ENCODE measurements at regions not wholly inside any gene's neighbourhood (a gene's known extent, or its start where the extent isn't known, plus 50 kb on each side); places are given as distances from the start of the nearest gene placed in this dataset.

DNA sequence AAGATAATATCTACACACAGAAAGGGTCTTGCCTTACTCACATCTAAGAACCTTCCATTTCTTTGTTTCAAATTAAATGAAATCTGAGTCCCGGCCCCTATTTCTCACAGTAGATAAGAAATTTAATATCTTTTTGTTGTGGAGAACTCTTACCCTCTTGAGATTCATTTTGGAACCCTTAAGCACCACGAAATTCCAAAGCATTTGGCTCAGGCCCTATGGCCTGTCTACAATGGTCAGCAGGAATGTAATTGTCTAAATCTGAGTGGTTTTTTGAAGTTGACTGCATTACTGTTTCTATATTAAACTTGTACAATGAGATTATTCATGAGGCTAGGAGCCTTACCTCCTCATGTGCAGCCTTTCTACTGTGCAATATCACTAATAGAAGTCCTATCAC is 723.3 kb downstream of the TSN start:
- H3K27ac ChIP-seq = no peak overlapping the region
- TF ChIP-seq EP300 (IDR thresholded peaks at IDR 0.05) (no peak), POLR2AphosphoS5 (IDR thresholded peaks at IDR 0.05) (no peak), POLR2A (IDR thresholded peaks at IDR 0.05) (no peak)
- TF ChIP-seq, protein P1, sequence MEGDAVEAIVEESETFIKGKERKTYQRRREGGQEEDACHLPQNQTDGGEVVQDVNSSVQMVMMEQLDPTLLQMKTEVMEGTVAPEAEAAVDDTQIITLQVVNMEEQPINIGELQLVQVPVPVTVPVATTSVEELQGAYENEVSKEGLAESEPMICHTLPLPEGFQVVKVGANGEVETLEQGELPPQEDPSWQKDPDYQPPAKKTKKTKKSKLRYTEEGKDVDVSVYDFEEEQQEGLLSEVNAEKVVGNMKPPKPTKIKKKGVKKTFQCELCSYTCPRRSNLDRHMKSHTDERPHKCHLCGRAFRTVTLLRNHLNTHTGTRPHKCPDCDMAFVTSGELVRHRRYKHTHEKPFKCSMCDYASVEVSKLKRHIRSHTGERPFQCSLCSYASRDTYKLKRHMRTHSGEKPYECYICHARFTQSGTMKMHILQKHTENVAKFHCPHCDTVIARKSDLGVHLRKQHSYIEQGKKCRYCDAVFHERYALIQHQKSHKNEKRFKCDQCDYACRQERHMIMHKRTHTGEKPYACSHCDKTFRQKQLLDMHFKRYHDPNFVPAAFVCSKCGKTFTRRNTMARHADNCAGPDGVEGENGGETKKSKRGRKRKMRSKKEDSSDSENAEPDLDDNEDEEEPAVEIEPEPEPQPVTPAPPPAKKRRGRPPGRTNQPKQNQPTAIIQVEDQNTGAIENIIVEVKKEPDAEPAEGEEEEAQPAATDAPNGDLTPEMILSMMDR (IDR thresholded peaks at IDR 0.05) = no peak
- H3K4me3 ChIP-seq = no peak overlapping the region
- H3K36me3 ChIP-seq = no peaks in the 10 kb centered on the region
- DNase-seq (no peak), ATAC-seq (ENCODE audit: low FRiP score in 2 of 2) (no peak)
- H3K9me3 ChIP-seq = no peaks in the 10 kb centered on the region
- H3K27me3 ChIP-seq = no peaks in the 10 kb centered on the region
- H3K4me1 ChIP-seq = no peaks in the 10 kb centered on the region
- WGBS, 2 donors = 45 to 57% methylated on average over 2 of the region's 2 CpGs

DNA sequence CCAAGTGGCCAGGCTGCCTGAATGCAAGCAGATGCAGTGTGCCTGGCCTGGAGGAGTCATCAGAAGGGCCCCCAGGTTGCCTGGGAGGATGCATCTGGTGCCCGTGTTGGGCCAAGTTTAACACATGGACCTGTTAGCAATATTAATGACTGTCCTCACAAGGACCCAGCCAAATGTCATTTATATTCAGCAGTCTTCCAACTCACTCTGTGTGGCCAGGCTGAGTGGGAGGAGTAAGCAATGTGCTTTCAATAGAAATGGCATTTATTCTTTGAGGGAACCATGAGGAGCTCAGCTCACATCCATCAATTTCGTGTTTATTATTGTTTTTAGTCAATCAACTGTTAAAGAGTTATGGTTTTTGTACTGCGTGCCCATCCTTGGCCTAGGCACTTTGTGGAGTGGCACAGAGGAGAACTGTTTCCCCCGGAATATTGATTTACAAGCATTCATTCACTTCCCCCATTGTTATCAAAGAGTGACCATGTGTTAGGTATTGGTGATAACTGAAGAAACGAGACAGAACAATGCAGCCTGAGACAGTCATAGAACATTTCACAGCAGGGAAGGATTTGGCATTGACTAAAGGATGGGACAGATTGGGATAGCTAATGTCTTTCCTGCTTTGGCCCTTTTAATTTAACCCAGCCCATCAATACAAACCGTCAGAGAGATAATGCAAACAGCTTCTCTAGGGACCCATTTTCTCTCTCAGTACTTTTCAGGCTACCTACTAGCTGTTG is 725.2 kb downstream of the TSN start:
- Histone ChIP-seq H3K4me3 (no peak overlapping the region), H3K4me1 (no peaks in the 10 kb centered on the region), H3K36me3 (no peaks in the 10 kb centered on the region), H3K27ac (no peak overlapping the region), H3K9me3 (no peaks in the 10 kb centered on the region), H3K27me3 (no peaks in the 10 kb centered on the region)
- ATAC-seq (ENCODE audit: low FRiP score in 2 of 2) (no peak), DNase-seq (no peak)
- TF ChIP-seq EP300 (IDR thresholded peaks at IDR 0.05) (no peak), POLR2A (IDR thresholded peaks at IDR 0.05) (no peak), POLR2AphosphoS5 (IDR thresholded peaks at IDR 0.05) (no peak)
- TF ChIP-seq, protein P1 (IDR thresholded peaks at IDR 0.05) = no peak
- 78 to 86% methylated on average over 5 to 6 of the region's 6 CpGs for WGBS, 2 donors

DNA sequence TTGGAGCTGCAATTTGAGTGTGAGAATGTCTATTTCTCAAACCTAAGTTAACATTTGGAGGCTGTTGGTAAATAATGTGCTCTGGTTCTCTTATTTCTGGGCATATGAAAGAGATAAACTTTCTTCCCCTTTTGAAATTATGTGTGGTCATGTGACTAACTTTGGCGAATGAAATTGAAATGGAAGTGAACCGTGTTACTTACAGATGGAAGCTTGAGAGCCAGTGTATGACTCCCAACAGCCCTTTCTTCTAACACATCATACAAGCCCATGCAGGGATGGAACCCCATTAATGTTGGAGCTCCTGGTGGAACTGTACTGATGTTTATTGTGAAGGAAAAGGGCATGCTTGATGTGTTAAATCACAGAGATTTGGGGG is 725.8 kb downstream of the TSN start:
- no peak overlapping the region for H3K4me3 ChIP-seq
- 89 to 94% methylated on average over 2 of the region's 2 CpGs for WGBS, 2 donors
- no peak for TF ChIP-seq POLR2AphosphoS5 (IDR thresholded peaks at IDR 0.05)
- TF ChIP-seq, protein P1 (IDR thresholded peaks at IDR 0.05) = no peak
- TF ChIP-seq POLR2A (IDR thresholded peaks at IDR 0.05) = no peak
- no peak for ATAC-seq (ENCODE audit: low FRiP score in 2 of 2)
- H3K36me3 ChIP-seq = no peaks in the 10 kb centered on the region
- no peaks in the 10 kb centered on the region for H3K27me3 ChIP-seq
- DNase-seq = no peak
- no peaks in the 10 kb centered on the region for H3K4me1 ChIP-seq
- H3K9me3 ChIP-seq = no peaks in the 10 kb centered on the region
- no peak overlapping the region for H3K27ac ChIP-seq

DNA sequence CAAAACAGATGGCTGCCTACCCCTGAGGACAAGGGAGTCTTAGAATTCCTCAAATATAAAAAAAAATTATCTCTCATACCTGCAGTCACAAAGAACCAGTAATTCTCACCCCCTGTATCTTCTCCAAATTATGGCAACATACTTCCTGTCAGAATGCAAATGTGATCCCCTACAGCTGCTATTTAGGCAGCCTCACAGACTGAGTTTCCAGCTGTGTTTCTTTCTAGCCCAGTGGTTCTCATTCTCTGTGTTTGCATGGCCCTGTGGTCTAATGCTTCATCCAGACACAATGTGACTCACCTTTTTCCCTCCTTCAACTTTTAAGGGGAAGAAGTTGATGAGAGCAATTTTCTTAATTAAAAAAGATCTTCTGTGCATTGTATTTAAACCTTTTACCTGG is 726.3 kb downstream of the TSN start:
- ATAC-seq (ENCODE audit: low FRiP score in 2 of 2) = no peak
- H3K9me3 ChIP-seq = no peaks in the 10 kb centered on the region
- no peaks in the 10 kb centered on the region for H3K36me3 ChIP-seq
- no peak overlapping the region for H3K4me3 ChIP-seq
- no peak for DNase-seq
- TF ChIP-seq, protein P1 (IDR thresholded peaks at IDR 0.05) = no peak
- no peak for TF ChIP-seq EP300 (IDR thresholded peaks at IDR 0.05)
- no peak for TF ChIP-seq POLR2AphosphoS5 (IDR thresholded peaks at IDR 0.05)
- no peak for TF ChIP-seq POLR2A (IDR thresholded peaks at IDR 0.05)
- H3K27me3 ChIP-seq = no peaks in the 10 kb centered on the region
- H3K27ac ChIP-seq = no peak overlapping the region
- no peaks in the 10 kb centered on the region for H3K4me1 ChIP-seq

DNA sequence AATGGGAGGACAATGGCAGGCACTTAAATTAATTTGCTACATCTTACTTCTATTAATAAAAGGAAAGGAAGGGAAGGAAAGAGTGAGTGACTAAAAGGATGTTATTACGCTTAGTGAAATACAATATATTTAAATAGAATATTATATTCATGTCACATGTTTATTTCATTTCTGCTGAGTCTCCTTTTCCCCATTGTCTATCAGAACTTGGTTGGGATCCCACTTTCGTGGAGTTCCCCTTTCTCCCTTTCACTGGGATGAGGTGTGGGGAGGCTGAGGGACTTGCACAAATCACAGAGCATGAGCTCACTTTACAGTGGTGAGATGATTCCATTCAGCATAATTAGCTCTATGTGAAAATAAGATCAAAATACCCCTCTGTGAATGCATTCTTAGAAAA is 730.6 kb downstream of the TSN start:
- H3K36me3 ChIP-seq = no peaks in the 10 kb centered on the region
- ATAC-seq (ENCODE audit: low FRiP score in 2 of 2) (no peak), DNase-seq (no peak)
- TF ChIP-seq POLR2AphosphoS5 (IDR thresholded peaks at IDR 0.05) (no peak), POLR2A (IDR thresholded peaks at IDR 0.05) (no peak), EP300 (IDR thresholded peaks at IDR 0.05) (no peak)
- no peaks in the 10 kb centered on the region for H3K4me1 ChIP-seq
- H3K27me3 ChIP-seq = no peaks in the 10 kb centered on the region
- H3K27ac ChIP-seq = no peak overlapping the region
- no peak overlapping the region for H3K4me3 ChIP-seq
- 50 to 67% methylated on average over 2 of the region's 2 CpGs for WGBS, 2 donors
- no peaks in the 10 kb centered on the region for H3K9me3 ChIP-seq
